ENCODE measurements at regions not wholly inside any gene's neighbourhood (a gene's known extent, or its start where the extent isn't known, plus 50 kb on each side); places are given as distances from the start of the nearest gene placed in this dataset.
"Not testable (repeated sequence)": the region's sequence is repeated elsewhere in the genome, so short reads cannot be mapped to it uniquely, and the experiment has no call there.

DNA sequence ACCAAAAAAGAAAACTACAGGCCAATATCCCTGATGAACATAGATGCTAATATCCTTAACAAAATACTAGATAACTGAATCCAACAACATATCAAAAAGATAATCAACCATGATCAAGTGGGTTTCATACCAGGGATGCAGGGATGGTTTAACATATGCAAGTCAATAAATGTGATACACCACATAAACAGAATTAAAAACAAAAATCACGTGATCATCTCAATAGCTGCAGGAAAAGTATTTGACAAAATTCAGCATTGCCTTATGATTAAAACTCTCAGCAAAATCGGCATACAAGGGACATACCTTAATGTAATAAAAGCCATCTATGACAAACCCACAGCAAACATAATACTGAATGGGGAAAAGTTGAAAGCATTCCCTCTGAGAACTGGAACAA lies 199.9 kb downstream of the TXNL1 start:
- not testable (repeated sequence) for DNase-seq

DNA sequence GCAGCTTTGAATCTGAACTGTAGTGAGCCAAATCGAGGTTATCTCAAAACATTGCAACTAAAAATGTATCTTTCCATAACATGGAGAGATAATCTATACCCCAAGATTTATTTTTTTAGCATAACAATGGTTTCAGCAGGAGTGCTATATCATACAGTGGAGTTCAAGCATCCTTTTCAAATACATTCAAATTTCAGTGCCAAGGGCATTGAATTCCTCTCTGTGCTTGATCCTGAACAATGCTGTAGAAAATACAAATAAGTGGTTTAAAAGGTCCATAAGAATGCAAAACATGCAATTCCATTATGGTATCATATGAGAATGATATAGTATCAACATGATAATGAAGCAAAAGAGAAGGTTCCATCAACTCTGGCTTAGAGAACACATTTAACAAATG lies 201.7 kb downstream of the TXNL1 start:
- no peak for DNase-seq

DNA sequence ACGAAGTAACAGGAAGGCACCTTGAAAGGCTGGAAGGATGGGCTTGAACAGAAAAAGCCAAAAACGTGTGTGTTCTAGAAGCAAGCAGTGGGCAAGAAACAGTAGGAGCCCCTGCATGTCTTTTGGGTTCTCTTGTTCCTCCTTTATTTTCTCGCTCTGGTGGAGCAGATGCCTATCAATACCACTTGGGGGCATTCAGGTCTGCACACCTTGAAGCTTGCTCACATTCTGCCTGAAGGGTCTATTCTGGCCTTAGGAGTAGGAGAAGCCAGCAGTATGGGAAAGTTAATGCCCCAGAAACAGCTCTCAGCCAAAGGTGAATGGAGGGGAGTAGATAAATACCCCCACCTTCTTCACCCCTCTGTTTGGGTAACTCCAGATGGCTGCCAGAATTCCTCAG lies 204.5 kb downstream of the TXNL1 start:
- DNase-seq, result no peak

DNA sequence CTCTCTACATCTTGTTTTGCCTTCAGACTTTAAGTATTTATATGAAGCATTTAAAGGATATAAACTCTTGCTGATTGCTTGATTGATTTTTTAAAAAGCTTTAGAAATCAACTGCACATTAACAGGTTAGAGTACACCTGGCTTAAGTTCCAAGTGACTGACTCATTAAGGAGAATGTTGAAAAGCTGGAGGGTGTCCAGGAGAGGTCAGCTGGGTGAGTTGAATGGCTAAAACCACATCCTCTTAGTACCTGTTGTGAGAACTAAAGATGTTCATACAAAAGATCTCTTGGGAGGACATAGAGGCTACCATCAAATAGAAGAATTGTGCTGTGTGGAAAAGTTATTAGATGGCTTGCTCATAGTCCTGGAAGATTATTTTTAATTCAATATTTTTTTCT lies 206.8 kb downstream of the TXNL1 start:
- DNase-seq, result peak; percentile 64

DNA sequence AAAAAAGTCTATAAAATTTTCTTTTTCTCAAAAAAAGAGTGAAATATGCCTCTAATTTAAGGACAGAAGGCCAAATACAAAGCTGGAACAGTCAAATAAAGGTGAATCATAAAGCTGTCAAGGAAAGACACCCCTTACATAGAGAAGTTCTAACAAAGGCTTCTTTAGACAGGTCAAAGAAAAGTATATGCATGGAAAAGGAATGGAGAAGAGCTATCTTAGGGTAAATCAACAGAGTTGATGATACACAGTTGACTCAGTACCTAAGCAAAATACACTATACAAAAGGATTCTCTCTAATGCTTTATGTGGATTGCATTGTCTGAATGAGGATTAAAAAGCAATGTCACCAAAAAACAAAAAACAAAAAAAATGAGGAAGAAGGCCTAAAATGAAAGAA lies 214.8 kb downstream of the TXNL1 start:
- DNase-seq, result no peak

DNA sequence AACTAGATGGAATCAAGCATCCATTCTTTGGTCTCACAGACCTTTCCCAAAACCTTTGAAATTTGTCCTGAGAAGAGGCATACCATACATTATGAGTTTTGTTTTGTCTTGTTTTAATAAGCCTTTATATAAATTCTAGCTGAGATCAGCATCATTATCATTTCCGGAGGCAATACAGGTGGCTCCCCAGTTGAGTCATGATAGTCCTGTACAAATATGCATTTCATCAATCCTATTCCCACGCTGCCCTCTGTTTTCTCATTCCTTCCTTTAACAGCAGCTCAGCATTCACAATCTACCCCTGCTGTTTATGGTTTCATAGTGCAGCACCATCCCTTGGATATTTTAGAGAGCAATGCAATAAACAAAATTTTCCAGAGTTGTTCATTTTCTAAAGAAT lies 216.7 kb downstream of the TXNL1 start:
- no peak for DNase-seq

DNA sequence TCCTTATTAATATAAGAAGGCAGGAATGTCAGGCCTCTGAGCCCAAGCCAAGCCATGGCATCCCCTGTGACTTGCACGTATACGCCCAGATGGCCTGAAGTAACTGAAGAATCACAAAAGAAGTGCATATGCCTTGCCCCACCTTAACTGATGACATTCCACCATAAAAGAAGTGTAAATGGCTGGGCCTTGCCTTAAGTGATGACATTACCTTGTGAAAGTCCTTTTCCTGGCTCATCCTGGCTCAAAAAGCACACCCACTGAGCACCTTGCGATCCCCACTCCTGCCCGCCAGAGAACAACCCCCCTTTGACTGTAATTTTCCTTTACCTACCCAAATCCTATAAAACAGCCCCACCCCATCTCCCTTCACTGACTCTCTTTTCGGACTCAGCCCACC lies 217.5 kb downstream of the TXNL1 start:
- not testable (repeated sequence) for DNase-seq

DNA sequence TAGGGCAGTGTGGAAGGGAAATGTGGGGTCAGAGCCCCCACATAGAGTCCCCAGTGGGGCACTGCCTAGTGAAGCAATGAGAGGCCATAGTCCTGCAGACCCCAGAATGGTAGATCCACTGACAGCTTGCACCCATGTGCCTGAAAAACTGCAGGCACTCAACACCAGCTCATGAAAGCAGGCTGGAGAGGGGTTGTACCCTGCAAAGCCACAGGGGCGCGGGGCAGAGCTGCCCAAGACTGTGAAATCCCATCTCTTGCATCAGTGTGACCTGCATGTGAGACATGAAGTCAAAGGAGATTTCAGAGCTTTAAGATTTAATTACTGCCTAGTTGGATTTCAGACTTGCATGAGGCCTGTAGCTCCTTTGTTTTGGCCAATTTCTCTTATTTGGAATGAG lies 224.0 kb downstream of the TXNL1 start:
- no peak for DNase-seq

DNA sequence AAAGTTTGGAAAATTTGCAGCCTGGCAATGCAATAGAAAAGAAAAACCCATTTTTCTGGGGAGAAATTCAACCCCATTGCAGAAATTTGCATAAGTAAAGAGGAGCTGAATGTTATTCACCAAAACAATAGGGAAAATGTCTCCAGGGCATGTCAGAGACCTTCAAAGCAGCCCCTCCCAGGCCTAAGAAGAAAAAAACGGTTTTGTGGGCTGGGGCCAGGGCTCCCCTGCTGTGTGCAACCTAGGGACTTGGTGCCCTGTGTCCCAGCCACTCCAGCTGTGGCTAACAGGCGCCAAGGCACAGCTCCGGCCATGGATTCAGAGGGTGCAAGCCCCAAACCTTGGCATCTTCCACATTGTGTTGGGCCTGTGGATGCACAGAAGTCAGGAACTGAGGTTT lies 224.5 kb downstream of the TXNL1 start:
- DNase-seq, result no peak

DNA sequence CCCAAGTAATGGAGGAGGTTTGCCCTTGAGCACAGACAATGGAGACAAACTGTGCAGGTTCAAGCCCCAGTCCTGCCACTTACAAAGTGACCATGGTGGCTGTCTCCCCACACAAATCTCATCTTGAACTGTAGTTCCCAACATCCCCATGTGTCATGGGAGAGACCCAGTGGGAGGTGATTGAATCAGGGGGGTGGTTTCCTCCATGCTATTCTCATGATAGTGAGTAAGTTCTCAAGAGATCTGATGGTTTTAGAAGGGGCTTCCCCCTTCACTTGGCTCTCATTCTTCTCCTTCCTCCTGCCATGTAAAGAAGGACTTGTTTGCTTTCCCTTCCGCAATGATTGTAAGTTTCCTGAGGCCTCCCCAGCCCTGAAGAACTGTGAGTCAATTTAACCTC lies 225.4 kb downstream of the TXNL1 start:
- DNase-seq, result no peak

DNA sequence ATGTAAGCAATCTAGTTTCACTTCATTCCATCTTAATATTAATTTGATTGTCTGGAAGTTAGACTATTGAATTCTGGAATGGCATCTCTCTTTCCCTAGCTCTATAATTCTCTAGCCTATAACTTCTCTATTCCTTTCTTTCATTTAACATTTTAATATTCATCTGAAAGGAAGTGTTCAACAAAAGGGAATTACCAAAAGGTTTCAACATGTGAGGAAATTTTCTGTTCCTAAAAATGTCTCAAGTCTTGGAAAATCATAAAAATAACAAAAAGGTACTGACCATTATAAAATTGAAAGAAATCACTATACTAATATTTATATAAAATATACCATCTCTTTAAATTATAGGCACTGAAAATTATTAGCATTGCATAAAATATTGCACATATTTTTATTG lies 228.7 kb downstream of the TXNL1 start:
- DNase-seq, result no peak

DNA sequence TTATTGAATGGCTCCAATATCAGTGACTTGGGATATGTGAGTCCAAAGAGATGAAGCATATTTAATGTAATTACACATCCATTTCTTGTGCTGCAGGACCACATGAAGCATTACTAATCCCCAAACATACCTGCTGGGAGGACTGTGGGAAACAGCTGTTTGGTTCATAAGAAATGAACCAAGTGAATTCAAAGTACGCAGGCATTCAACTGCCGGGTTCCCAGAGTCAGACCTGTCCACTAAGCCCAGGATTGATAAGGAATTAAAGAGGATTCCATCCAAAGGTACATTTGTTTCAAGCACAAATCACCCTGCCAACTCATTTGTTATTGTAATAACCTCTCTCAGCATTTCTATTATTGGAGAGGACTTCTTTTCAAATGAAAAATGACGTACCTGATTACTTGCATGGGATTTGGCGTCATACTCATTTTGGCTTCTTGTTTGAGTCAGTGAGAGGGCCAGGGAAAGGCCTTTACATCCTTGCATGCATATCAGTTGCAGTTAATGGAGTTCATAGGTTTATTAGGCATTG lies 230.7 kb downstream of the TXNL1 start:
- no peak for DNase-seq

DNA sequence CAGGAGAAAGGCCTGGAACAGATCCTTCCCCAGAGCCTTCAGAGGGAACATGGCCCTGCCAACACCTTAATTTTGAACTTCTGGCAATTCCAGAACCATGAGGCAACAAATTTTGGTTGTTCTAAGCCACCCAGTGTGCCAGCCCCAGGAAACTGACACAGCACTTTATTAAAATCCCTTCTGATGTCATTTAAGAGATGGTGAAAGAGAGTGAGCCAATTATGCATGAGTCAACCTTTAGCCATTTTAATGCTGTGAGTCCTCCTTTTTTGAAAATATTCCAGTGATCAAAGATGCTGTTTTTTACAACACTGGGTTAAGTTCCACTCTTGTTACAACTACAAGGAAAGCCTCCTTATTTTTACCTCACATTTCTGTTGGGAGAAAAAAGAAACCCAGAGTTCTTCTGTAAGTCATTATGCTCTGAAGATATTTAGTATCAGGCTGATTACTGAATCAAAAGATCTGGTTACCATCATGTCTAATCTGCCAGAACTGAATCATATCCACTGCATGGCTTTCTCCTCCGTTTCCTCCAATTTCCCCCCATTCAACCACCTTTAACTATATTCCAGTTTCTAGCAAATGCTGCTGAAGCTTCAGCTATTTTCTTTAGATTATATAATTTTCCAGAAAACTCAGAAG lies 235.4 kb downstream of the TXNL1 start:
- DNase-seq, result no peak

DNA sequence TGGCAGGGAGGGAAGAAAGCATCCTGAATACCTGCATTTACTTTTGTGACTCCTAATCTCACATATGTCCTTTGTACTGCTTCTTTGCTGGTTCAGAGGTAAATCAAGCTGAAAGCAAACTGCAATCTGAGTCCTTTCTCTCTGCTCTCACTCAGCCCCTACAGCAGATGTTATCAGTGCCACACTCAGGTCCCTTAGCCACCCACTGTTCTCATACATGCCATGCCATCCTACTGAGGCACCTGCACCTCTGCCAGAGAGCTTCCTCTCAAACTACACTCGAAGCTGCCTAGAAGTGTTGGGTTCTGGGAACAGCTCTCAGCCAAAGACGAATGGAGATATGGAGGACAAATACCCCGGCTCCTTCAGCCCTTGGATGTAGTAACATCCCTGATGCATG lies 244.5 kb downstream of the TXNL1 start:
- DNase-seq, result no peak

DNA sequence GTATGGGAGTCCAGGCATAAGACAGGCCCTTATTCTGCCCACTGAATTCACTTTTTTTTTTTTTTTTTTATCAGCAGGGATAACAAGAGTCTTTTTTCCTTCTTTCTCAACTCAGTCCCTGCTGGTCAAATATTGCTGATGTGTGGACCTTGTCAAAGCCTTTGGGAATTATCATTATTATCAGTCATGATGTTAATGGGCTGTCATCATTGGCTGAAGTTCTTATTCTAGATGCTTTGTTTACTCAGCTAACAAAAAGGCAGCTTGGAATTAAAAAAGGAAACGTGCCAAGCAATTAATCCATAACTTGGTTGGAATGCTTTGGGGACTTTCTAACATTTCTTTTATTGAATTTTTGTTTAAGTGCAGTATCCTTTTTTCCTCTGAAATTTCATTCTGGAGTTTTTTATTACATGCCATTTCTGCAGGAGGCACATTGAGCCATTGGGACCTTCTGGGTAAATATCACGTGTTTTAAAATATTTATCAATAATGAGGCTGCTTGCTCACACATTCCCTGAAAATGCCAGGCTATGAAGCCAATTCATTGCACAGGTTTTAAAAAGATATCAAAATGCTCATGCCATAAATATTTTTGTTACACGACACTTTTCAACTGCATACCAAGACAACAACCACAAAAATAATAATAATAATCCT lies 246.3 kb downstream of the TXNL1 start:
- no peak for DNase-seq

DNA sequence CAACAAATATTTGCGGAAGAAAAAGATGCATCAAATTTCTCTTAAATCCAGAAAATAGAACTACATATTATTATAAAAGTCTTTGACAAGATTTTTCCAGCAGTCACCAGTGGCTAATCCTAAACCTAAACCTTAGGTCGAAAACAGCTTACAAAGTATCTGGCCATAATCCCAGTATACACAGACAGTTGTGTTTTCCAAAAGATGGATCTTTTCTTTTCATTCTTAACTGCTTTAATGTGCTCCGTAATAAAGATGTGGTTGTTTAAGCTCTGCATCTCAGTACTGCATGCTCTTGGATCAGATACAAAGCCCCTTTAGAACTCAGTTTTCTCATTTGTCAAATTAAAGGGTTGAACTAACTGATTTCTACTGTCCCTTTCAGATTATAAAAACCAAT lies 247.8 kb downstream of the TXNL1 start:
- DNase-seq, result no peak

DNA sequence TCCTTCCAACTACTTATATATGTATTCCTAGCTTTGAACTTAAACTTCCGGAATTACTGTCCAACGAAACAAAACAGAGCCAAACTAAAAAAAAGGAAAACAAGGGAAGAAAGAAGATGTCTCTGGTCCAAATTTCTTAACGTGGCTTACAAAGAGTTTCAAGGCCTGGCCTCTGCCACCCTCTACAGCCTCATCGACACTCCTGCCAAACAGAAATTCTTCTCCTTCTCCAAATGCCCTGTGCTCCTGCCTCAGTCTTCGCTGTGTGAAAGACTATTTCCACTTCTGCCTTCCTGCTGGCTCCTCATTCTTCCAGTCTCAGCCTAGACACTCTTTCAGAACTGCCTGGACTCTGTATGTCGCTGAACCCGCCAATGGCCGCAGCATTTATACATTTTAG lies 249.2 kb downstream of the TXNL1 start:
- peak; percentile 10 for DNase-seq

DNA sequence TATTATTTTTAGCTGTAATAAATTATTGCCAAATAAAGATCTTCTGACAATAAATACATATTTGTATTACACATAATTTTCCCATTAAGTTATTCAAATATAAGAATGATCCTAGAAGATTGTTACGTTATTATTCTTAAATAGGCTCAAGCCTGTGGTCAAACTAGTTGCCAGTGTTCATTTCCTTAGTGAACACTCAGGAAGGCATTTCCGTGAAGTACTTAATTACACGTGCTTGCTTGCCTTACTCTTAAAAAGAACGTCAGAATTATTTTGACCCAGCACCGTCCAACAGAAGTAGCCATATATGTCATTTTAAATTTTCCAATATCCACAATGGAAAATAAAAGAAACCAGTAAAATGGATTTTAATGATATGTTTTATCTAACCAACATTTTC lies 249.8 kb downstream of the TXNL1 start:
- DNase-seq, result peak; percentile 30

DNA sequence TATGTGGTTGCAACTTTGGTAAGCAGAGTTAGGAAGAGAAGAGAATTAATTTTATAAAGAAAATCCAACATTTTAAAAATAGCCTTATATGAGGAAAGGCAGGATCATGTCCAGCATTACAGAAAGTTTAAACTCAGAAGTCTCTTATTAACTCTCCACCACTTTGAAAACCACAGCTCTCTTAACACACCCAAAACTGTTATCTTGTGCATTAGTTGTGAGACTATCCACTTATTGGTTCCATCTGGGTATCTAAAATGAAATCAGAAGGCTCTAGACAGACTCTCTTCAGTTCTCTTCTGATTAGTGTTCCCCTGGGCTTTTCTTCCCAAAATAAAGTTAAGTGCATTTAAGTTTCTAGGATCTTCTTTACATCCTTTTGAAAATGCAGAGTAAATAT lies 251.5 kb downstream of the TXNL1 start:
- DNase-seq, result no peak

DNA sequence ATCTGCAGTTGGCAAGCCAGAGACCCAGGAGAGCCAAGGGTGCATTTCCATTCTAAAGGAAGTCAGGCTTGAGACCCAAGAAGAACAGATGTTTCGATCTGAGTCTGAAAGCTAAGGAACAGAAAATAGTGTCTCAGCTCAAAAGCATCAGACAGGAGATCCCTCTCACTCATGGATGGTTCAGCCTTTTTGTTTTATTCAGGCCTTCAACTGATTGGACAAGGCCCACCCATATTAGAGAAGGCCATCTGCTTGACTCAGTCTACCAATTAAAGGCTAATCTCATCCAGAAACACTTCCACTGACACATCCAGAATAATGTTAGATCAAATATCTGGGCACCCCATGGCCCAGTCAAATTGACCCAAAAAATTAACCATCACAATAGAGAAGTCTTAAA lies 255.0 kb downstream of the TXNL1 start:
- no peak for DNase-seq

DNA sequence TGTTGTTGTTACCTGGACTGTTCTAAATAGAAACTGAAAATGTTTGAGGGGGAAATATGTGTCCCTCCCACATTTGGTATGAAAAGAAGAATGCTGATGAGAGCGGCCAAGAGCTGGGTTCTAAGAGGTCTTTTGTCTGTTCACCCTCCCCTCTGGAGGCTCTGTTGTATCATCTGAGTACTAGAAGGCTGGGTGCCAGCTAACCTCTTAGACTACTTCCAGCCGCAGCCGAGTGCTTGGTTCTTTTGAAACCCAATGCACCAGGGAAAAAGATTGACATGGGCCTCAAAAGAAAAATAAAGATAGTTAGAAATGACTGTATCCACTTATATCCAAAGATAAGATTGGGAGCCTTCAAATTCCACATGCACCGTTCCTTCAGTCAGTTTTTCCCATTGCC lies 255.9 kb downstream of the TXNL1 start:
- peak; percentile 47 for DNase-seq

DNA sequence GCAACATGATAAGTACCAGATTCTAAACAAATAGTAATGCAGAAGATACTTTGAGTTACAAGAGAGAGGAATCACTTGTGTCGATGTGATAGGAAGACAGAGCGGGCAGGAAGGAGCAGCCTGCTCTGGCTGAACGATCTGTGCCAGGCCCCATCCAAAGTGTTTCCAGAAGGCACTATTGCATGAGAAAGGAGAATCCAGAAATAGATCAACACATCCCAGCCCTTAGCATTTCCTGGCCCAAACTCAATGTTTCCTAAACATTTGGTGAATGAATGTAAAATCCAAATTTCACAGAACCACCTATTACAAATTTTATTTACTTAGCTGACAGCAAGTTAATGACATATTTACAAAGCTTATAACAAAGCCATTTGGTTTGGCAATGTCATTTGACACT lies 257.2 kb downstream of the TXNL1 start:
- DNase-seq, result no peak

DNA sequence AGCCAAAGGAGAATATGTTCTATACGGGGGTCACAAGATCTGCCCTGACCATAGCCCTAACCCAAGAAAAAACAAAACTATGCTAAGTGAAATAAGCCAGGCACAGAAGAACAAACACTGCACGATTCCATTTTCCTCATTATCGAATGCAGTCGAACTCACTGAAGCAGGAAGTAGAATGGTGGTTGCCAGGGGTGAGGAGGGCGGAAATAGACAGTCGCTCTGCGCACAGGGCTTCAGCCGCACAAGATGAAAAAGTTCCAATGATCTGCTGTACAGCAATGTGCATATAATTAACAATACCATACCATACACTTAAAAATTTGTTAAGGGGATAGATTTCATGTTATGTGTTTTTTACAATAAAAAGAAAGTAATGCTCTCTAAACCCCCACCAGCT lies 257.7 kb downstream of the TXNL1 start:
- no peak for DNase-seq

DNA sequence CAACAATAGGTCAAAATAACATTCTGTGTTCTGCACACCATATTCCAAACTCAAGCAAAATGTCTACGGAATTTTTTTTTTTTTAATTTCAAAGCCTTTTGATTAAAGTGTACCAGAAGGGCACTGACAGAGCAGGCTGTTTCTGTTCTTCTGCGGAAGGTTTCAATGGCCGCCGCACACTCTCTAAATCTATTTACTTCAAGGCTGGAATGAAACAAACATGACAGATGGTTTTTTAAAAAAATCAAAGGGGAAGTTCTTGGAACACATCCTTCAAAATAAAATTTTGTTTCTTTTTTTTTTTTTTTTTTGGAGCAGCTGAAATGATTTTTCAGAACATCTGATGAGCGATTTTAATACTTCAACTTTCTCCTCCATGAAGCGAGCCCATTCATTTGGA lies 259.1 kb downstream of the TXNL1 start:
- no peak for DNase-seq

DNA sequence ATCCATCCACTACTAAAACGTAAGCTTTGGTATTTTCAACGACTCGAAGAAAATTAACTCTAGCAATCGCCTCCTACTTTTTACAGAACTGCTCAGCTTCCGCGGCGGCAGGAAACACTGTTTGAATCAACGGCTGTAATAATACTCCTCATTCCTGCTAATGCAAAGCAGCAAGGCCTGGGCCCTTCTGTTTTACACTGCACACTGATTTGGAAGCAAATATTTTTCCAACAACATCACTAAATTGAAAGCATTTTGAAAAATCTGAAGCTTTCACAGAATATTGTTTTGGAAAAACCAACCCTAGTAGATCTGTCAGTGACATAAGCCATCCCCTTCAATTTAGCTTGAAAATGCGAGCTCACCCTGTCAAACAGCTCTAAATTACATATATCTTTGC lies 261.2 kb downstream of the TXNL1 start:
- DNase-seq, result no peak
